Stimulated activated CD4-positive, alpha-beta T cell treated with anti-CD3 and anti-CD28 coated beads, Interleukin-2, amount 100 ng/mL, for 24 hours (primary cell): ENCODE measurements at regions not wholly inside any gene's neighbourhood (a gene's known extent, or its start where the extent isn't known, plus 50 kb on each side); places are given as distances from the start of the nearest gene placed in this dataset.
"Not testable (repeated sequence)": the region's sequence is repeated elsewhere in the genome, so short reads cannot be mapped to it uniquely, and the experiment has no call there.

Experiments
- DNase-seq, 2 donors: peaks; one replicate each; pipeline ENCODE4 v3.0.0-alpha.2; 2020

DNA sequence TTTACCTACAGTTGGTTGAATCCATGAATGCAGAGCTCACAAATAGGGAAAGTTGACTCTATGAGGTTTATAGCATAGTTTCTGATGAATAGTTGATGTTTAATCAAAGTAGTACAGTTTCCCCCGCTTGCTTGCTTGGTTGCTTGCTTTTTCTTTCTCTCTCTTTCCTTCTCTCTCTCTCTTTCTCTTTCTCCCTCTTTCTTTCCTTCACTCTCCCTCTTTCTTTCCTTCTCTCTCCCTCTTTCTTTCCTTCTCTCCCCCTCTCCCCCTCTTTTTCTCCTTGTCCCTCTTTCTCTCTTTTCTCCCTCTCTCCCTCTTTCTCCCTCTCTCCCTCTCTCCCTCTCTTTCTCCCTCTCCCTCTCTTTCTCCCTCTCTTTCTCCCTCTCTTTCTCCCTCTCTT lies 999.9 kb upstream of the CELF4 start:
- DNase-seq = no peak

DNA sequence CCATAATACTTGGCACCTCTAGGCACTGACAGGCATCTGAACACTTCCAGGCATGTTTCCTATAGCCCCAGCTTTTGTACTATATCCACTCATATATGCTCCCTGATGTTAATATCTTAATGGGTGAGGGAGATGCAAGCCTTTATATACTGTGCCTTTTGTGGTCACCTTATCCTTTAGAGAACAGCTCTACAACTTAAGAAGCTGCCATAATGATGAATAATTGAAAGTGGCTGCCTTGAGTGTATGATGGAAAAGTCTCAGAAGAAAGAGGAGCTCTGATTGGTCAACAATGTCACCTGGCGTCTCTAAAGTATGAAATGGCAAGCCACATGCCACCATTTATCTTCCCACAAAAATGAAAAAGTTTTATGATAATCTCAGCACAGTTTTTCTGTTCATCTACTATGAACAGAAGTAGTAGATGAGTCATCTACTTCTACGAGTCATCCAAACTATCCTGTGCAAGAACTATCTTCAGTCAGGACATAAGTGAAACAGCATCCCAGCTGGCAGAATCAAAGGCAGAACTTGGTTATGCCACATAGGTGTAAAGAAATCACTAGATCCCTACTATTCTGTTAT lies 997.9 kb upstream of the CELF4 start:
- DNase-seq = no peak

GRCh38 chr18:38557006-38557405 lies 991.4 kb upstream of the CELF4 start:
- no peak for DNase-seq

GRCh38 chr18:38552732-38553321 lies 987.2 kb upstream of the CELF4 start:
- DNase-seq = no peak

DNA sequence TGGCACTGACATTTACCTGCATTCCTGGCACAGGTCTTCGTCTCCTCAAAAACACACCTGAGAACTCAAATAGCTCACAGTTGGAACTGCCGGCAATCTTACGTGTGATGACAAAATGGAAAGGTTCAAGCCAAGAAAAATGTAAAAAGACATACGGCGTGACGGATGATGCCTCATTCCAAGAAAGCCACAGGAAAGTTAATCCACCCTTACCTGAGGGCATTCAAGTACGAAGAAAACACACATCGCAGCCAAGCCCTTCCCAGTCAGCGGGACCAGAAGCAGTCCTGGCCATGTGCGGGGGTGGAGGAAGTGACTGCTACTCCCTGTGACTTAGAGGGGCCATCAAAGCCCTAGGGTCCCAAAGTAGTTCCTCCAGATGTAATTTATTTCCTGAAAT lies 986.3 kb upstream of the CELF4 start:
- no peak for DNase-seq

DNA sequence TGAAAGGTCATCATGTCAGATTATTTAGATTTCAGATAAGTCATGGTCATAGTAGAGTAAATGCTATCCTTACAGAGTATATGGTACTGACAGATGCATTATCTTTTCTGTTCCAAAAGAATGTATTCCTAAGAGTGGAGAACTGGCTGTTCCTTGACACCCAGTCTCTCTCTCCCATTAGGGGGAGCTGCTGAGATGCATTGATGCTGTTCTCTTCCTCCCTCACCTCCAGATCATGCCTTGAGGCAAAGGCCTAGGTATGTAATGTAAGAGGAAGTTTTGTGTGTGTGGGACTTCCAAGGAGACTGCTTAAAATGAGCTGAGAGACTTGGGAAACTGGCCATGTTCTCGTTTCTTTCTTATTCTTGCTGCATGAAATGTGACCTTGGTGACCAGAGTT lies 979.5 kb upstream of the CELF4 start:
- no peak for DNase-seq

GRCh38 chr18:38539856-38540255 lies 974.3 kb upstream of the CELF4 start:
- DNase-seq = no peak

DNA sequence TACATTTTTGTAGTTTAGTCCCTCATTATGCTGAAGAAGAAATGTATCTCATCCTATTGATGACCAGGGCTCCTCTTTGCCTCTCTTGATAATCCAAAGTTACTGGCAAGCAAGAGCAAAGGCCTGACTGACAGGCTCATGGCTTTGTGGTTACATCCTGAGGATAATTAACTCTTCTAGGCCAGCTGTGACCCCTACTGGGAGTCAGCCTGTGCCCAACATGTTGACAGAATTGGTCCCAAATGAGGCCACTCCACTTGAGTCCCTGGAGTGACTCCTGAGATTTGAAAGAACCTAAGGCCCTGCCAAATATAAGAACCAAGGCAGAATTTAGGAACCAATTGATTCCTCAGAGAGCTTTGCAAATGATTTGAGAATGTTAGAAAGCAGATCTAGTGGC lies 973.8 kb upstream of the CELF4 start:
- no peak for DNase-seq

DNA sequence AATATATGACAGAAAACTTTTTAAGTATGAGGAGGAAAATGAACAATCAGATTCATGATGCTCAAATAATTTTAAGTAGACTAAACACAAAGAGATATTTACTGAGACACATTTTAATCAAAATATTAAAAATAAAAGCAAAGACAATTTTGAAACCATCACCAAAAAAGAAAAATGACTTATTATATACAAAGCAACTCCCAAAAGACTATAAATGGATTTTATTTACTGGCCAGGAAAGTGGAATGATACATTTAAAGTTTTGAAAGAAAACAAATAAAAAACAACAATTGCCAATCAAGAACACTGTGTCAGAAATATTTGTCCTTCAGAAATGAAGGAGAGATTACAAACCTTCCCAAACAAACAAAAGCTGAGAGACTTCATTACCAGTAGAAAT lies 968.5 kb upstream of the CELF4 start:
- DNase-seq = no peak

- no peak for DNase-seq
Measured at GRCh38 chr18:38526922-38527321, 961.3 kb upstream of the CELF4 start.

DNA sequence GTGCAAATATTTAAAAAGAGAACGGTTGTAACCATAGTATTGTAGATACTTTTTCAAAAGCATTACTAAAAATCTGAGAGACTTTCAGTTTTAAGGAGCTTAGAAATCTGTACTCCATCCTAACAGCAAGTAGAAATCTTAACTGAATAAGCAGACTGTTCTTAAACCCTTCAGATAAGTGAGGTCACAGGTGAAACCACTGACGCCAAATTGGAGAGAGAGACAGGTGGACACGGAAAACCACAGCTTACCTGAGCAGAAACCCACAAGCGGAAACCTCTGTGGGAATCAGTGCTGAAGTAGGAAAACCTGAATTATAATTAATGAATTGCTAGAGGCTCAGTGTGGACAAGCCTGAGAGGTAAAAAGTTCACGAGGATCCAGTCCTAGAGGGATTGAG lies 959.4 kb upstream of the CELF4 start:
- DNase-seq = no peak

DNA sequence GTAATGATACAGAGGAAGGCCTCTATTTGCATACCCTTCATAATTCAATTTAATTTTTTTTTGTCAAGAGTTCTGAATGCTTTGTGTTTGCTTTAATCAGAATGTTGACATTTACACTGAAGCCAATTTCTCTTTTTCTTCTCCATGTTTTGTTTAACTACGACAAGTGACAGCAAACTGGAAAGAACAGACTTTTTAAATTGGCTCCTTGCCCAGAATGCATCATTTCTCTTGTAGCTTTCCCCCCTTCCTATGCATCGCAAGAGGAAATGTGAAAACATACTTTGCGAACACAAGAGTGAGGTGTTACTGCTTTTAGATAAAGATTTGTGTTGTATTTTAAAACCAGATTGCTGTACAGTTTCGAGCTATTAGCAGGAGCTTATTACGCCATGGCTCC lies 955.2 kb upstream of the CELF4 start:
- DNase-seq = no peak

DNA sequence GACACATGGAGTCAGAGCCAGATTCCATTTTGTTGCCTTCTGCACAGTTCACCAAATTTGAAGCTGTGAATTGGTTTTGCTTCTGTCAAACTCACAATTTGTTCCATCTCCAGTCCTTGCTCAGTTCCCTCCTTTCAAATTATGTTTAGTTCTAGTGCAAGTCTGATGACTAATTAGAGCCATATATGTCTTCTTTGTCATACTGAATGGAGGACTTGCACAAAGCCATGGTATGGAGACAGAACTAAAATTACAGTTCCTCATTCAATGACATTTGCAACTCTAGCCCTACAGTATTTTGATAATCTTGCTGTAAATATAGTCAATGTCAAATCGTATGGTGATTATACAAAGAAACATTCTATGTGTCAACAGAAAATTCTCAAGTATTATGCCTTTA lies 936.9 kb upstream of the CELF4 start:
- DNase-seq = no peak

- DNase-seq = peak in 1 of 2 donors; percentile 1
Measured at GRCh38 chr18:38497266-38497665, 931.7 kb upstream of the CELF4 start.

- DNase-seq = no peak
Measured at GRCh38 chr18:38496222-38496793, 930.7 kb upstream of the CELF4 start.

GRCh38 chr18:38494065-38494464 lies 928.5 kb upstream of the CELF4 start:
- no peak for DNase-seq

DNA sequence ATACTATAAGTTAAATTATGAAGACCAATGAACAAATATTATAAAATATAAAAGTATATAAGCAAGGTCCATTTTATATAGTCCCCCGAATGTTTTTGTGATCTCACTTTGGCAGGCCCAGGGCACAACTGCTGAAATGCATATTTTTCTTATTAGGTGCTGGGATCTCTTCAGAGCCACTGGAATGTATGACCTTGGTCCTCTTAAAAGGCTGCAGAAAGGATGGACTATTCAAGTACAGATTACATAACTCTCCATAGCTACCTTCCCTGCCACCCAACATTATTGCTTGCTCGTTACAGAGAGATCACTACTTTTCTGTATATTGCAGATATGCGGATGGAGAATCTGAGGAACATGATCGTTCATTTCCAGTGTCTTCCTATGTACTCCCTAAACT lies 925.6 kb upstream of the CELF4 start:
- DNase-seq = no peak

DNA sequence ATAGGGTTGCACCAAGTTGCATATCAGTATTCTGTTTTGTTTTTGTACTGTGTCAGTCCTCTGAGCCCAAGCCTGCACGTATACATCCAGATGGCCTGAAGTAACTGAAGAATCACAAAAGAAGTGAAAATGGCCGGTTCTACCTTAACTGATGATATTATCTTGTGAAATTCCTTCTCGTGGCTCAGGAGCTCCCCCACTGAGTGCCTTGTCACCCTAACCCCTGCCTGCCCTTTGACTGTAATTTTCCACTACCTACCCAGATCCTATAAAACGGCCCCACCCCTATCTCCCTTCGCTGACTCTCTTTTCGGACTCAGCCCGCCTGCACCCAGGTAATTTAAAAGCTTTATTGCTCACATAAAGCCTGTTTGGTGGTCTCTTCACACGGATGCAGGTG lies 924.1 kb upstream of the CELF4 start:
- DNase-seq = not testable (repeated sequence)

- DNase-seq = no peak
Measured at GRCh38 chr18:38487521-38487920, 921.9 kb upstream of the CELF4 start.

- DNase-seq = no peak
Measured at GRCh38 chr18:38483326-38483725, 917.7 kb upstream of the CELF4 start.

GRCh38 chr18:38481576-38481975 lies 916.0 kb upstream of the CELF4 start:
- no peak for DNase-seq

DNA sequence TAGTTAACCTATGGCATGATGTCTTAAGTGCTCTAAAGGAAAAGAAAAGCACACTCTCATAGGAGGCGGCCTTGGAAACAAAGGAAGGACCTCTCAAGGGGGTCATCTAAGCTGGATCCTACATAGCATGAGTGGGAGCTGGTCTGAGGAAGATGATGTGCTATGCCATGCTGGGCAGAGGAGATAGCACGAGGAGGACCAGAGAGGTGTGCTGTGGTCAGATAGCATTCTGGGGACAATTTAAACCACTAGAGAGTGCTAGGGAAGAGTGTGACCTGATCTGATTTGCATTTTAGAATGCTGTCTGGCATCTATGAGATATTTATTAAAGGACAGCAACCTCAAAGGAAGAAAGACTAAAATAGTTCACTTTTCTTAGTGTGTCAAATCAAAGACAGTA lies 910.1 kb upstream of the CELF4 start:
- DNase-seq = no peak

DNA sequence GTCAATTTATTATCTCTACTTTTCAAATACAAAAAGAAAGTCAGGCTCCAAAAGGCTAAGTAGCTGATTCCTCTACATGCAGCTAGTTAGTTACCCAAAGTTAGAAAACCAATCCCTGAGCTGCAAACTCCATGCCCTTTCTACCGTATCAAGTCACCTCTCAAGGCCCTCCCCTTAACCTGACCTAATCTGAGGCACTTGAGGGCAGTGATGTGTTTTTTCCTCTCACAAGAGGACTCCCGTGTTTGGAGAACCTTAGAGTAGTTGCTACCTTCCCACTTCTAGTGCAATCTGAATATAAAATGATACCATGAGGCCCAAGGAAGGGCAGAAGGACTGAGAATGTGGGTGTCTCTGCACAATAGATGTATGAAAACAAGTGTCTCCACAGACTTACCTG lies 907.9 kb upstream of the CELF4 start:
- no peak for DNase-seq

DNA sequence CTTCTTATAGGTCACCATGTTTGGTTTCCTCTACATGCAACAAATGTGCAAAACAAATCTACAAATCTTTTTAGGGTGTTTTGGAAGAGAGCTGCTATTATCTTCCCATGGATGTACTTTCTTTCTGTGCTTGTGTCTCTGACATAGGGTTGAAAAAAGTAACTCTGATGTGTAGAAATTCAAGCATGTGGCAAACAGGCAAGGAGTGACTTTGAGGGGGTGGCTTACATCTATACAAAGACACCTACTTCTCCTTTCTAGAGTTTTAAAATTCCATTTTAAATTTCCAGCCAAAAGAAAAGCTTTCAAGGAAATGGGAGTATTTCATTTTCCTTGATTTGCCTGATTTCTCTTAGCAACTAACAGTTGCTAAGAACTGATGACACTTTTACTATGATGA lies 904.8 kb upstream of the CELF4 start:
- DNase-seq = no peak

DNA sequence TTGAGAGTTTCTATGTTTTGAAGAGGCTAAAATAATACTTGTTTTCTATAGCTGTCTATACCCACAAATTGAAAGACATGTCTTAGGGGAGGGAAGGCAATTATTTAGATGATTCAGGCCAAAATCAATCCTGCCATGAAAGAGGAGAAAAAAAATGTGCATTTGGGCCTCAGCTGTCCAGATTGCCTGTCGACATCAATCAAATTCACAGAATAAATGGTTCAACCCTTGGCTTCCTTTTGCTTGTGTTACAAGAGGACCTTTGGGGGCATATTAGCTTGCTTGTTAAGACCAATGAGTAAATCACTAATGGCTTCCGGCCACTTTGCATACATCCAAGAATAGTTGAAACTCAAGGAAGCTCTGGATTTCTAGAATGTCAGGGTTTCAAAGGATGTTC lies 900.8 kb upstream of the CELF4 start:
- DNase-seq = no peak
